Fibroblast of lung (primary cell): ENCODE measurements at regions not wholly inside any gene's neighbourhood (a gene's known extent, or its start where the extent isn't known, plus 50 kb on each side); places are given as distances from the start of the nearest gene placed in this dataset.

Experiments
- EZH2 ChIP-seq: IDR thresholded peaks from 2 replicates; pipeline ENCODE4 v1.5.1; 2012; ENCODE audit warnings: low read length, control low read depth, mild to moderate bottlenecking; ENCODE audit errors: missing control alignments
- TF ChIP-seq, protein P1 (sequence below), 2 donors: IDR thresholded peaks in 1 of 2; conservative IDR thresholded peaks in 1 of 2; 1 replicate in 1 of 2; 2 replicates in 1 of 2; pipeline ENCODE4 v1.5.1; 2011 to 2012; ENCODE audit warnings: low read length in 2 of 2, control low read depth in 1 of 2, inconsistent platforms in 1 of 2, low read depth in 1 of 2, mild to moderate bottlenecking in 1 of 2

DNA sequence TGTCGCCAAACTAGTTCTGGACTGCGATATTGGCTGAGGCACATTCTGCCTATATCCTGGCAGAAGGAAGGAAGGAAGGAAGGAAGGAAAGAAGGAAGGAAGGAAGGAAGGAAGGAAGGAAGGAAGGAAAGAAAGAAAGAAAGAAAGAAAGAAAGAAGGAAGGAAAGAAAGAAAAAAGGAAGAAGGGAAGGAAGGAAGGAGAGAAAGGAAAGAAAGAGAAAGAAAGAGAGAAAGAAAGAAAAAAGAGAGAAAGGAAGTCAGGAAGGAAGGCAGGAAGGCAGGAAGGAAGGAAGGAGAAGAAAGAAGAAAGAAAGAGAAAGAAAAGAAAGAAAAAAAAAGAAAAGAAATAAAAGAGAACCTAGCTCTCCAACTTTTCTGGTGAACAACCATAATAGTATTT, 587.1 kb downstream of the RBFOX1 start:
- TF ChIP-seq, protein P1, sequence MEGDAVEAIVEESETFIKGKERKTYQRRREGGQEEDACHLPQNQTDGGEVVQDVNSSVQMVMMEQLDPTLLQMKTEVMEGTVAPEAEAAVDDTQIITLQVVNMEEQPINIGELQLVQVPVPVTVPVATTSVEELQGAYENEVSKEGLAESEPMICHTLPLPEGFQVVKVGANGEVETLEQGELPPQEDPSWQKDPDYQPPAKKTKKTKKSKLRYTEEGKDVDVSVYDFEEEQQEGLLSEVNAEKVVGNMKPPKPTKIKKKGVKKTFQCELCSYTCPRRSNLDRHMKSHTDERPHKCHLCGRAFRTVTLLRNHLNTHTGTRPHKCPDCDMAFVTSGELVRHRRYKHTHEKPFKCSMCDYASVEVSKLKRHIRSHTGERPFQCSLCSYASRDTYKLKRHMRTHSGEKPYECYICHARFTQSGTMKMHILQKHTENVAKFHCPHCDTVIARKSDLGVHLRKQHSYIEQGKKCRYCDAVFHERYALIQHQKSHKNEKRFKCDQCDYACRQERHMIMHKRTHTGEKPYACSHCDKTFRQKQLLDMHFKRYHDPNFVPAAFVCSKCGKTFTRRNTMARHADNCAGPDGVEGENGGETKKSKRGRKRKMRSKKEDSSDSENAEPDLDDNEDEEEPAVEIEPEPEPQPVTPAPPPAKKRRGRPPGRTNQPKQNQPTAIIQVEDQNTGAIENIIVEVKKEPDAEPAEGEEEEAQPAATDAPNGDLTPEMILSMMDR (conservative IDR thresholded peaks at IDR 0.05 in 1 of 2, IDR thresholded peaks at IDR 0.05 in 1 of 2; ENCODE audit: low read depth in 1 of 2, low read length in 2 of 2), result no peak
- no peak for TF ChIP-seq EZH2
